Stimulated activated CD4-positive, alpha-beta T cell treated with anti-CD3 and anti-CD28 coated beads, Interleukin-12 subunit alpha, Interleukin-12 subunit beta, amount 100 ng/mL, for 4 hours (primary cell): ENCODE measurements at regions not wholly inside any gene's neighbourhood (a gene's known extent, or its start where the extent isn't known, plus 50 kb on each side); places are given as distances from the start of the nearest gene placed in this dataset.
"Not testable (repeated sequence)": the region's sequence is repeated elsewhere in the genome, so short reads cannot be mapped to it uniquely, and the experiment has no call there.

ENCODE experiments used
- DNase-seq: peaks from one replicate; pipeline ENCODE4 v3.0.0-alpha.2; 2020

DNA sequence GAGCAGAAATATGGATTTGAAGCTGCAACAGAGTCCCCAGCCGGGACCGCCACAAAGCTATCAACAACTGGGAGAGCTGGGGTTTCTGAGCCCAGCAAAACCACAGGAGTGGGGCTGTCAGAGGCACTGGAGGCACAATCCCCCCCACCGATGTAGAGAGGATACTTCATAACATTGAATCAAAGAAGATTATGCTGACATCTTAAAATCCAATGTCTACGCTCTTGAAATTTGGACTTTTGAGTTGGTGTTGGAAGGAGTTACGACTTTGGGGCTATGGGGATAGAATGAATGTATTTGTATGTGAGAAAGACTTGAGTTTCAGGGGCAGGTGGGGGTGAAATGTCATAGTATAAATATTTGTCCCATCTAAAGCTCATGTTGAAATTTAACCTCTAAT lies 1121.6 kb upstream of the CDH8 start:
- DNase-seq: no peak

- no peak for DNase-seq
These were observed 1110.0 kb upstream of the CDH8 start for GRCh38 chr16:63146251-63146650.

GRCh38 chr16:63145411-63145810 lies 1109.2 kb upstream of the CDH8 start:
- no peak for DNase-seq

DNA sequence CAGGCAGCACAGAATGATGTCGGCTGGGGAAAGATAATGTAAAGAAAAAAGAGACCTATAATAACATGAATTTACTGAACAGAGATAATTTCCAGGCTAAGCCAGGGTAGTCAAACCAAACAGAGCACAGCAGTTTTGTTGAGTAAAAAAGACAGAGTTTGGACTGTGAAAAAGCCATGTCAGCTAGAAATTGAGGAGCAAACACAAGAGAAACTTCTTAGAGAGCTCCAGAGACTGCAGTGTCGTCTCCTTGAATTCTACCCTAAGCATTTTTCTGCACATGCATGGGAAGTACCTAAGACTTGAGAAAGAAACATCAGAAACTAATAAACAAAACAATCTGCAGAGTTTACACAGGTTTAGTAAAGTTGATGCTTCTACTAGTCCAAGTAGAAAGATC lies 1098.8 kb upstream of the CDH8 start:
- no peak for DNase-seq

DNA sequence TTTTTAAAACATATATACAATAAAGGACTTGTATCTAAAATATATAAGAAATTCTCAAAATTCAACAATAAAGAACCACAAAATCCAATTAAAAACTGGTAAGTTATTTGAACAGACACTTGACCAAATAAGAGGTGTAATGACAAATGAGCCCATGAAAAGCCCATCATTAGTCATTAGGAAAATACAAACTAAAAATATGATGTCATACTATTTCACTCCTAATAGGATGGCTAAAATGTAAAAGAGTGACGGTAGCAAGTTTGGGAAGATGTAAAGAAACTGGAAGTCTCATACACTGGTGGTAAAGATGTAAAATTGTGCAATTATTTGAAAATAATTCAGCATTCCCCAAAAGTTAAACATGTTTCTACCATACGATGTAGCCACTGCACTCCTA lies 1095.3 kb upstream of the CDH8 start:
- no peak for DNase-seq

DNA sequence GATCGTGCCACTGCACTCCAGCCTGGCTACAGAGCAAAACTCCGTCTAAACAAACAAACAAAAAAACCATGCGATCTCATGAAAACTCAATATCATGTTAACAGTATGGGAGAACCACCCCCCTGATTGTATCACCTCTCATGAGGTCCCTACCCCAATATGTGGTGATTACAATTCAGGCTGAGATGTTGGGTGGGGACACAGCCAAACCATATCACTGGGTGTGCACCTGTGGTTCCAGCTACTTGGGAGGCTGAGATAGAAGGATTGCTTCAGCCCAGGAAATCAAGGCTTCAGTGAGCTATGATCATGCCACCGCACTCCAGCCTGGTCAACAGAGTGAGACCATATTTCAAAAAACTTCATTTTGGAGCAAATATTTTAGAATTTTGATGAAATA lies 1094.7 kb upstream of the CDH8 start:
- no peak for DNase-seq

- no peak for DNase-seq
These were observed 1093.3 kb upstream of the CDH8 start for GRCh38 chr16:63129411-63130125.

GRCh38 chr16:63119905-63120304 lies 1083.7 kb upstream of the CDH8 start:
- not testable (repeated sequence) for DNase-seq

- no peak for DNase-seq
These were observed 1063.8 kb upstream of the CDH8 start for GRCh38 chr16:63100082-63100481.

- no peak for DNase-seq
These were observed 1060.6 kb upstream of the CDH8 start for GRCh38 chr16:63096857-63097256.

DNA sequence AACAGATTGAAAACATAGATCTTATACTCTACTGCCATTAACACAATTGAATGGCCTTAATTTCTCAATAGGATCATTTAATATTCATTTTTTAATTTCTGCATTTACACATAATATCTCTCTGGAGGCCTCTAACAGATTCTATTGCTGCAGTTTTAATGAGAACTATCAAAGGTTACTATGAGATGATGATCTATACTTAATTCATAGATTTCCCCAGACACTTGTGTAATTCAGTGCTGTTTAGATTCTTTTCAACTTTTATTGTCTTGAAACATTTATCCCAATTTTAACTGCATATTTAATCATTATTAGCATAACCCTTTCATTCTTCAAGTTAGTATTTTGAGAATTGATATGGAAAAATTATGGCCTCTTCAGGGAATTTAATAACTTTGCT lies 1056.5 kb upstream of the CDH8 start:
- no peak for DNase-seq

DNA sequence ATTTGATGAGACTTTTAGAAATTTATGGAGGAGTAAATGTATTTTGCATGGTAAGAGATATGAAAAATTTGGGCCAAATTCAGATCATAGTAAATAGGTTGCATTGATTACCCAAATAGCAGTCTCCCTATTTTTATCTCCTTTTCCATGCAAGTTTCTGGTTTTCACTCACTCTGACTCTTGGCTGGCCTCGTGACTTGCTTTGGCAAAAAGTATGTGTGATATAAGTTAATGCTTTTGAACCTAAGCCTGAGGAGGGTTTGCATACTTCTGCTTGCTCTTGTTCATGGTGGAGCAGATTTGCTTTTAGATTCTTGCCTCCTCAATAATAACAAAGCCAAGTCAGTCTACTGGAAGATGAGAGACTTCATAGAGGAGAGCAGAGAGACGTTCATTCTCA lies 1045.9 kb upstream of the CDH8 start:
- no peak for DNase-seq

- no peak for DNase-seq
These were observed 1044.5 kb upstream of the CDH8 start for GRCh38 chr16:63080746-63081145.

DNA sequence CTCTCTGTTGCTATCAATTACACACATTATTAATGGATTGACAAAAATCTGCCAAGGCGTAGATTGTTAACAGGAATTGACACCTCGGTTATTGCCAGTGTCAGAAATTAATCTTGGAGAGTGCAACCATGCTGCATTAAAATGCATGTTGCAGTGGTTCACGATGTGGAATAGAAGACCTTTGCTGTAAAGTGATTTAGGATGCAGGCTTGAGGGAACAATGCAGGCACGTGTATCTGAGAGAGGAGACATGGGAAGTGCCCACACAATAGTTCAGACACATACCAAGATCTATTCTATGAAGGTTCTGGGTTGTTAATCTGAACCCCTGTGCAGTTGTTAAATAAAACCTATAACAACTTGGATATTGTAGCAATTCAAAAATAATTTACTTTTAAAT lies 1032.8 kb upstream of the CDH8 start:
- no peak for DNase-seq

DNA sequence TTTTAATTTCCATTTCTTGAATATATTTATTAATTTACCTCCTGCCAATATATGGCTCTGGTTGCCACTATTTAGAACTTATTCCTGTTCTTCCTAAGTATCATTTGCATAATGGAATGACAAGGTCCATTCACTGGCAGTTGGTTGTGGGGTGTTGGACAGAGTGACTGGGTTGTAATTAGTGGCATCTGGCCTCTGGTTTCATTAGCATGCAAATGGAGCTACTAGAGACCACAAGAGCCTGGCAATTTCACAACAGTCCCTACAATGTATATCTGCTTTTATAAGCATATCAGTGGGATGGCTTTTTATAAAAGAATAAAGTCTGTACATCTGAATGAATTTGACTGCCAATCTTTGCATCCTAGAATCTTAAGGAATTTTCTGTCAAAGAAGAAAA lies 1030.9 kb upstream of the CDH8 start:
- no peak for DNase-seq

- DNase-seq: no peak
These were observed 1030.3 kb upstream of the CDH8 start for GRCh38 chr16:63066552-63066951.

DNA sequence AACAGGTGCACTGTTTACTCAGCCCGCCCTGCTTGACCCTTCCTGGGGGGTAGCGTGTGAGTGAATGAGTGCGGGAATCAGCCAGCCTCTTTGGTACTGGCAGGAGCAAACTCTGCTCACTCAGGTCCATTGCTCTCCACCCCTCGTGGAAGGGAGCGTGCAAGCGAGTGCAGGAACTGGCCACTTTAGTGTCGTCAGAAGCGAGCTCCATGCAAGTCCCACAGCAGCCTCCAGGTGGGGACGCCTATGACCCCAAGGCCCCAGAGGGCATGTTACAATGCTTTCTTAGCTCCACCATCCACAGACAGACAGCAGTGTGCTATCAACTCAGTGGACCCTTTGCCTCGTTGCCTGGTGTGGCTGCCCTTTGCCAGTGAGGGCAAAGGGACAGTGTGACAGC lies 1025.1 kb upstream of the CDH8 start:
- DNase-seq: no peak

GRCh38 chr16:63059676-63060075 lies 1023.4 kb upstream of the CDH8 start:
- DNase-seq: no peak

DNA sequence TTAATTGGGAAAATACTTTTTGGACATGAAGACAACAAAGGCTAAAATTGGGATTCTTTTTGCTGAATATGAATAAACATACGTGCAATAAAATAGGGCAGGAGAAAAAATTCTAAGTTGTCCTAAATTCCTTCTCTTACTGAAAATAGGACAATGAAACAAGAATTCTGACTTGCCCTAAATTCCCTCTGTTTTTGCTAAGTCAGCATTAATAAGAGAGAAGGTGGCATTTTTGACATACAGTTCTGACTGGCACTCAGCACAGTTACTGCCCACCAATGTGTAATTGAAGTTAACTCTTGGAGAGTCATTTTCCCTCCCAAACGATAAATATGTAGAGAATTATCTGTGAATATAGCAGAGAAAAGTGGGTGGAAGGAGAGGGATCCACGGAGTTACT lies 1021.1 kb upstream of the CDH8 start:
- no peak for DNase-seq

DNA sequence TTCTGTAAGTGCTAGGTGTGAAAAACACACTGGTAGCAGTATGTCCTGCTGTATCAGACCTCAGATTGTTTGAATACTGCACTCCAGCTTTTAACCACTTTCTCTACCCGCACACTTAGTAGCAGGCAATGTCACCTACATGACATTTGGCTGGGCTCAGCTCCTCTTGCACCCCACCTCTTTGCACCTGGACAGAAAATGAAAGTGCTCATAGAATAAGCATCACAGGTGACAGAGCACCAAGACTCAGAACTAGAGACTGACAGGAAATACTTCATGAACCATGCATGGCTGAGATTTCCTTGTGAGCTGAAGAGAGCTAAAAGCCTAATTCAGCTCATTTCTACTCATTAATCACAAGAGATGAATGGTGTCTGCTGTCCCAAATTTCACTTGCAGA lies 1014.2 kb upstream of the CDH8 start:
- no peak for DNase-seq

GRCh38 chr16:63038397-63039106 lies 1002.3 kb upstream of the CDH8 start:
- DNase-seq: no peak

DNA sequence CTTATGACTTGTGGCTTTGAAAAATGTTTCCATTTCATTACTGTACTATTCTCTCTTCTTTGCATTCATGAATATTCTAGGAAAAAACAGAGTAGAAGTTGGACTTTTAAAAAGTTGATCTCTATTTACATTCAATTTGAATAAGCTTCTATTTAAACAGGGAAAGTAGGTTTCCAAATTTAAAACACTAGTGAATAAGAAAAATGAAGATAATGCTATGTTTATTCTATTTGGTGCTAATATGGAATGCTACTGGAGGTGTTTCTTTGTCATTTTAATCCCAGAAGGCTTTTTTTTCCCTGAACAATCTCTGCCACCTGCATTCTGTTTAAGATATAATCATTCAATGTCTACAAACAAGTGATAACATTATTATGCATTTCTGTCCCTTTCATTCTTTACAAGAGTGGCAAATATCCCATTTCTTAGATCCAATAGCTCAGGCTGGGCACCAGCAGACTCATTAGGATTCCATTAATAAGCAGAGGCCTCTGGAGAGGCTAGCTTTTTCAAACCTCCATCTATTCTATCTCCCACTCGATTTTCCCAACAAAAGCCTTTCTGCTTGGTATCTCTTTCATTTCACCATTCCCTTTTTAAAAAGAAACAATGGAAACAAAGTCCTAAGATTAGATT lies 1001.6 kb upstream of the CDH8 start:
- no peak for DNase-seq

DNA sequence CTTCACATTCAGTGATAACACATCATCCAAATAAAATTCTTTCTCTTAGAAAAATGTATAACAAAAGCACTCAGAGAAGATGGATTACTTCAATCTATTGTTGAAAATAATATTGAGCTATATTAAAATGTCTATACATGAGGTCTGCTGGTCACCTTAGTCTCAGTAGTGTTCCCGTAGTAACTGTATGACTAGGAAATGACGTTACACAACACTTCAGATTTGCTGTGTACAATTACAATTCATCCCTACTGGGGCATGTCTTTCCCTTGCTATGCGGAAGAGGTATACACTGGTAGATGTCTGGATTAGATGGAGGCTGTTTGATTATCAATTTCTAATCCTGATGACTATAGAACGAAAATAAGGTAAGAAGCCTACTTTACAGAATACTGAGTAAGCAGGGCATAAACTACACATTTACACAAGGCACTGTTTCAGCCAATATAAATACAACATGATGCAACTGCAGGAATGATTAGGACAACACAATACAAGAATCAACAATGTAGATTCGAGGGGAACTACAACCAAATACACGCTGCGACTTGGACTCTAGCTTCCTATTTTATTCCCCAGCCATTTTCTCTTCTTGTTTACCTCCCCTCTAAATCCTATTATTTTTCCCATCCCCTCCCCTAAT lies 982.5 kb upstream of the CDH8 start:
- DNase-seq: no peak

GRCh38 chr16:63008688-63009087 lies 972.5 kb upstream of the CDH8 start:
- DNase-seq: no peak
